AG04449 (cell line): ENCODE measurements at regions not wholly inside any gene's neighbourhood (a gene's known extent, or its start where the extent isn't known, plus 50 kb on each side); places are given as distances from the start of the nearest gene placed in this dataset.

ENCODE experiments used
- CTCF ChIA-PET: fragments of 350-600 bp; formaldehyde crosslinking; extraction: SDS; loops from one replicate; lab custom pipeline; 2021; ENCODE audit warnings: antibody characterized with exemption; lab: Yijun Ruan, JAX
- POLR2A ChIA-PET: fragments of 400-600, 350-600 bp; formaldehyde crosslinking; extraction: SDS; loops from one replicate; lab custom pipeline; 2020; ENCODE audit warnings: antibody characterized with exemption, inconsistent platforms; lab: Yijun Ruan, JAX
- DNase-seq: peaks from one replicate; pipeline ENCODE4 v3.0.0-alpha.2; 2010; ENCODE audit warnings: low read depth, low spot score
- H3K4me3 ChIP-seq: 2 replicates; pipeline ENCODE4 v1.5.1; 2011; ENCODE audit warnings: low read depth, mild to moderate bottlenecking, control low read depth, low read length
- TF ChIP-seq, protein P1 (sequence below): IDR thresholded peaks from one replicate; pipeline ENCODE4 v1.5.1; 2011; ENCODE audit warnings: mild to moderate bottlenecking, moderate library complexity, low read length, control low read depth, inconsistent platforms; ENCODE audit not compliant: insufficient read depth; ENCODE audit errors: missing control alignments

DNA sequence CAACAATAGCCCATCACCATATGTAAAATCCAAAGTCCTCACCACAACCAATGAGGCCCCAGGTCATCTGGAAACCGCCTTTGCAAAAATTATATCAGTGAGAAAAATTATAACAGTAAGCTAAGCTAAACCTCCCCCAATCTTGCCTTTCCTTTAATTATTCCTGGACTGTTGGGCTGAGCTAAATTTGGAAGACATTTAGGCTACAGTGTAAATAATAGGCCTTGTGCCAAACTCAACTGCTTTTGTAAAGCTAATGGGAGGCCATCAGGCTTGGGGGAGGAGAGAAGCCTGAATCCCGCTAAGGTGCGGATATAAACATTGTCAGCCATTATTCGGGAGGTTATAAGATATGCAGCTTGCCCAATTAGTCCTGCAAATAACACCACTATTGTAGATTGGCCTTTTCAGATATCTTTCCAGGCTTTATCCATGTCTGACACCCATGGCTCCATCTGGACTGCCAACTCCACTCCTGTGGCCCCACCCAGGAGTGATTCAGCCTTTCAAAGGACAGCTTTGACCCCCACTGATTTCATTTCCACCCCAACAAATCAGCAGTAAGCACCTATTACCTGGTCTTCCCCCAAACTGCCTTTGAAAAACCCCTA is 53.0 kb upstream of the CA12 start:
- POLR2A ChIA-PET, result no interaction called here
- CTCF ChIA-PET, result interaction anchor here (1.3 to 3.0 kb wide), 3 partner anchors 13 to 32 kb away, joined by 3 to 11 read pairs (median 7); no protein-coding TSS in a partner anchor
- no peak for DNase-seq
- no peak overlapping the region for H3K4me3 ChIP-seq
- TF ChIP-seq, protein P1, sequence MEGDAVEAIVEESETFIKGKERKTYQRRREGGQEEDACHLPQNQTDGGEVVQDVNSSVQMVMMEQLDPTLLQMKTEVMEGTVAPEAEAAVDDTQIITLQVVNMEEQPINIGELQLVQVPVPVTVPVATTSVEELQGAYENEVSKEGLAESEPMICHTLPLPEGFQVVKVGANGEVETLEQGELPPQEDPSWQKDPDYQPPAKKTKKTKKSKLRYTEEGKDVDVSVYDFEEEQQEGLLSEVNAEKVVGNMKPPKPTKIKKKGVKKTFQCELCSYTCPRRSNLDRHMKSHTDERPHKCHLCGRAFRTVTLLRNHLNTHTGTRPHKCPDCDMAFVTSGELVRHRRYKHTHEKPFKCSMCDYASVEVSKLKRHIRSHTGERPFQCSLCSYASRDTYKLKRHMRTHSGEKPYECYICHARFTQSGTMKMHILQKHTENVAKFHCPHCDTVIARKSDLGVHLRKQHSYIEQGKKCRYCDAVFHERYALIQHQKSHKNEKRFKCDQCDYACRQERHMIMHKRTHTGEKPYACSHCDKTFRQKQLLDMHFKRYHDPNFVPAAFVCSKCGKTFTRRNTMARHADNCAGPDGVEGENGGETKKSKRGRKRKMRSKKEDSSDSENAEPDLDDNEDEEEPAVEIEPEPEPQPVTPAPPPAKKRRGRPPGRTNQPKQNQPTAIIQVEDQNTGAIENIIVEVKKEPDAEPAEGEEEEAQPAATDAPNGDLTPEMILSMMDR, result no peak

DNA sequence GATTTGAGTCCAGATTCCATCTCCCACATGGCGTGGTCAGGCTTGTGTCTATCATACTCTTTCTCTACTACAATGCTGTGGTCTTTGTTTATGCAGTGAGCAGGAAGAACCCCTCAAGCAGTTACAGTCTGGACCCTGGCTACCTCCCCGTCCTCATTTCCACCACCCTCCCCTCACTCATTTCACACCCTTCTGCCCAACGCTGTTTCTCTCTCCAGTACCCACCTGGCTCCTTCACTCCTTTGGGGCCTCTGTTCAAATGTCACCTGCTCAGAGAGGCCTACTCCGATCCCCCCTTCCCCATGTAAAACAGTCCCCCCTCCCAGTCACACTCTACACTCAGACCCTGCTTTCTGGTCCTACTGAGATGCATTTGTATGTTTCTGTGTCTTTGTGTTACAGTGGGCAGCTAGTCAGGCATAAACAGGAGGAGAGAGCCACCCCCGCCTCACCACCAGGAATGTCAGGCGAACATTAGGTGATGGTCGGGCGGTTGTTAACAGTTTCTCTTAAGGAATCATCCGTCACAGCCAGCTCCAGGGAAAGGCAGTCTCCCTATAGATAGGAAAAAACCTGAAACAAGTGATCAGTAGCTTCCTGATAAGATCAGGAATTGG is 53.7 kb upstream of the CA12 start:
- H3K4me3 ChIP-seq, result no peak overlapping the region
- DNase-seq, result no peak
- ChIA-PET CTCF (interaction anchor here (0.8 to 3.0 kb wide), 4 partner anchors 10 to 33 kb away, joined by 3 to 11 read pairs (median 5); no protein-coding TSS in a partner anchor), POLR2A (interaction anchor here (0.6 kb wide), 1 partner anchor 107 kb away, joined by 4 read pairs; no protein-coding TSS in a partner anchor)
- TF ChIP-seq, protein P1, result no peak

DNA sequence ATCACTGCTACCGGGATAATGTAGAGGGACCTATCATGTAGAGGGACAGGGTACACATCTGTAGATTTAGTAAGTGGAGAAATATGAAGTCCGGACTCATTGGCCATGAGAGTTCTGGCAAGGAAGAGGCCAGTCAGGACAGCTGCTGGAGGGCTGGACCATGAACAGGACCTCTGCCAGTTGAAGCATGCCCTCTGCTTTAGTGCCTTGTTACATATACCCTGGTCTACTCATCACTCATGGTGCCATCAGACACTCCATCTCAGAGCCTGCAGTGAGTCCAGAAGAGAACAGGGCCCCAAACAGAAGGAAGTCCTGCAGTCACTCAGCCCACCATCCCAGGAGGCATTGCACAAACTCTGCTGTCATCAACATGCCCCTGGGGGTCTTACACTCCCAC is 54.7 kb upstream of the CA12 start:
- TF ChIP-seq, protein P1, result no peak
- ChIA-PET CTCF (interaction anchor here (0.9 to 3.0 kb wide), 5 partner anchors 11 to 148 kb away, joined by 3 to 11 read pairs (median 5); no protein-coding TSS in a partner anchor), POLR2A (interaction anchor here (0.6 kb wide), 1 partner anchor 88 kb away, joined by 3 read pairs; no protein-coding TSS in a partner anchor)
- DNase-seq, result no peak
- no peak overlapping the region for H3K4me3 ChIP-seq

DNA sequence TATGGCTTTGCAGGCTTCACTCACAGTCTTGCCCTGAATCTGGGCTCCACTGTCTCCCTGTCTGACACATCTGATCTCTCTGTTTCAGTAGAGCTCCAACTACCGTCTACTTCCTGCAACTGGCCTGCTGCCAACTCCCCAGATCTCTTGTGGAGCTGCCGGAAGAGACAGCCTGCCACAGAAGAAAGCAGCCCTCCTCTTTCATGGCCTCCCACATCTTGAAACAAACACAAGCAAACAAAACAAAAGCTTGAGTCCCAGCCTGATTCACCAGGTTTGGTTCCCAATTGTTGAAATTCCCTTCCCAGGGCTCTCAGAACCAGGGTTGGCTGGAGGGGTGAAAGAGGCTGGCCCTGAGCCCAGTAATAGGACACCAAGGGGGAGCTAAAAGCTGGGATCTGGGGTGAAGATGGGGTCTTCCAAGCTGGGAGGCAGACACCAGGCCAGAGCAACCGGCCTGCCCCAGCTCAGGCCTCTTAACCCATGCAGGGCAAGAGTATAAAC is 55.3 kb upstream of the CA12 start:
- ChIA-PET POLR2A (interaction anchor here (0.5 to 0.6 kb wide), 2 partner anchors 55 to 88 kb away, joined by 3 read pairs; partner anchors contain the start of gene CA12), CTCF (interaction anchor here (0.9 to 3.0 kb wide), 7 partner anchors 11 to 631 kb away, joined by 3 to 11 read pairs (median 5); no protein-coding TSS in a partner anchor)
- H3K4me3 ChIP-seq, result no peak overlapping the region
- DNase-seq, result peak; percentile 37
- TF ChIP-seq, protein P1, result no peak

DNA sequence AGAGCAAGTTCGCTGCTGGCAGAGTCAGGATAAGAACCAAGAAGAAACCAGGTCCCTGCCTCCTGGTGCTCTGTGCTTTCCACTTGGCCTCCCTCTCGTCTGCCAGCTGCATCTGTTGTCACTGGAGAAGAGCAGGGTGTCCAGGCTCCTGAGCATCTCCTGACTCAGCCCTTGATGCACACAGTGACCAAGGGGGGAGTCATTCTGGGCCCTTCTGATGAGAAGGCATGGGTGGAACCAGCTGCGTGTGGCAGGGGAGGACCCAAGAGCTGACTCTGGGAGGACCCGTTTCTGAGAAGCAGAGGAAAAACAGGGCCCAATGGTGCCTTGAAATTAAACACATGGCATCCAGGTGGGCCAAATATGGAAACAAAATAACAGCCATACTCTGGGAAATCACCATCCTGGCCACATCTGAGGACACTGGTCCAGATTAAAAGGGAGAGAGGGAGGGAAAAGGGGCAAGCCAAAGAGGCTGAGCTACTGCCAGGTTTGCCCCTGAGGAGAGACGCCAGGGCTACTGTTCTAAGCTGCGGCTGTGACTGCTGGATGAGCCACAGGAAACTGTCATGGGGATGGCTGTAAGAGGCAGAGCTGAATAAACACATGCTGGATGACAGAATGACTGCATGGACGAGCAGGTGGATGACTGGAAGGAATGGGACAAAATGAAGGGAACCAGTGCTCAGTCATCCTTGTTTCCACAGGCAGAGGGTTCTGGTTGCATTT is 58.1 kb upstream of the CA12 start:
- TF ChIP-seq, protein P1, result no peak
- H3K4me3 ChIP-seq, result no peak overlapping the region

More for the DNA sequence above, 58.1 kb upstream of the CA12 start:
- CTCF ChIA-PET, result interaction anchor here (0.7 to 3.6 kb wide), 3 partner anchors 26 to 152 kb away, joined by 3 to 18 read pairs (median 3); no protein-coding TSS in a partner anchor
- DNase-seq, result no peak
- POLR2A ChIA-PET, result no interaction called here
